ENCODE measurements at regions not wholly inside any gene's neighbourhood (a gene's known extent, or its start where the extent isn't known, plus 50 kb on each side); places are given as distances from the start of the nearest gene placed in this dataset.

DNA sequence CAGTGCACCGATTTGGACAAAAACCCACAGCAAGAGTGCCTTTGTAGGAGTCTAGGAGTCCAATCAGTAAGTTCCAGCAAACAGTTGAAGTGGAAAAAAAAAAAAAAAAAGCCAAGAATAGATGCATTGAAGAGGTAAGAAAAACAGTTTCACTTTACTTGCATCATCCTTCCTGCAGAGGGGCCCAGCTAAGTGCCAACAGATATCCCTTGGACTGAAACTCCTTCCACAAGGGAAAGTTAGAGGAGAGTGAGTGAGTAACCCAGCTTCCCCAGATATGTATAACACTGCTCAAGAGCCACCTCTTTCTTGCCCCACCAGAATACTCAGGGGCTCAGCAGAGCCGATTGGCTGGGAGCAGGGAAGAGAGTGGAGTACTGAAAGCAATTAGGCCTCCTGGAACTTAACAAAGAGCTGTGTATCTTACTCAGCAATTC lies 617.7 kb upstream of the SMIM31 start:
- TF ChIP-seq, protein P1, sequence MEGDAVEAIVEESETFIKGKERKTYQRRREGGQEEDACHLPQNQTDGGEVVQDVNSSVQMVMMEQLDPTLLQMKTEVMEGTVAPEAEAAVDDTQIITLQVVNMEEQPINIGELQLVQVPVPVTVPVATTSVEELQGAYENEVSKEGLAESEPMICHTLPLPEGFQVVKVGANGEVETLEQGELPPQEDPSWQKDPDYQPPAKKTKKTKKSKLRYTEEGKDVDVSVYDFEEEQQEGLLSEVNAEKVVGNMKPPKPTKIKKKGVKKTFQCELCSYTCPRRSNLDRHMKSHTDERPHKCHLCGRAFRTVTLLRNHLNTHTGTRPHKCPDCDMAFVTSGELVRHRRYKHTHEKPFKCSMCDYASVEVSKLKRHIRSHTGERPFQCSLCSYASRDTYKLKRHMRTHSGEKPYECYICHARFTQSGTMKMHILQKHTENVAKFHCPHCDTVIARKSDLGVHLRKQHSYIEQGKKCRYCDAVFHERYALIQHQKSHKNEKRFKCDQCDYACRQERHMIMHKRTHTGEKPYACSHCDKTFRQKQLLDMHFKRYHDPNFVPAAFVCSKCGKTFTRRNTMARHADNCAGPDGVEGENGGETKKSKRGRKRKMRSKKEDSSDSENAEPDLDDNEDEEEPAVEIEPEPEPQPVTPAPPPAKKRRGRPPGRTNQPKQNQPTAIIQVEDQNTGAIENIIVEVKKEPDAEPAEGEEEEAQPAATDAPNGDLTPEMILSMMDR (conservative IDR thresholded peaks at IDR 0.05; ENCODE audit: low read length), result no peak
- no peak for TF ChIP-seq EZH2phosphoT487 (IDR thresholded peaks at IDR 0.05; ENCODE audit: borderline replicate concordance, low read depth, low read length)

Measured in OCI-LY7 (cell line).